Mesodermal cell (in vitro differentiated cells): ENCODE measurements at regions not wholly inside any gene's neighbourhood (a gene's known extent, or its start where the extent isn't known, plus 50 kb on each side); places are given as distances from the start of the nearest gene placed in this dataset.
"Not testable (repeated sequence)": the region's sequence is repeated elsewhere in the genome, so short reads cannot be mapped to it uniquely, and the experiment has no call there.

Source experiments
- H3K27ac ChIP-seq: 2 replicates; pipeline ENCODE4 v1.7.0; 2013; ENCODE audit warnings: mild to moderate bottlenecking, low read depth, low read length, moderate library complexity; ENCODE audit not compliant: severe bottlenecking
- H3K36me3 ChIP-seq: 2 replicates; pipeline ENCODE4 v1.7.1; 2013; ENCODE audit warnings: mild to moderate bottlenecking, low read length, moderate library complexity; ENCODE audit not compliant: control insufficient read depth, insufficient read depth
- H3K4me1 ChIP-seq: one replicate; pipeline ENCODE4 v1.7.1; 2013; ENCODE audit warnings: mild to moderate bottlenecking, low read length; ENCODE audit not compliant: insufficient read depth, control insufficient read depth, poor library complexity, severe bottlenecking
- H3K4me3 ChIP-seq: 2 replicates; pipeline ENCODE4 v1.7.0; 2013; ENCODE audit warnings: low read length, control low read depth, mild to moderate bottlenecking; ENCODE audit not compliant: insufficient read depth, poor library complexity, severe bottlenecking; ENCODE audit errors: extremely low read depth
- H3K9me3 ChIP-seq: 2 replicates; pipeline ENCODE4 v1.7.1; 2013; ENCODE audit warnings: mild to moderate bottlenecking, low read length, moderate library complexity; ENCODE audit not compliant: control insufficient read depth
- WGBS, 2 experiments: methylation state at CpG; one replicate each; pipeline ENCODE4 v1.1.5; 2013; ENCODE audit warnings: missing lambda C conversion rate in 2 of 2; ENCODE audit not compliant: insufficient coverage in 2 of 2; 5-methylcytosine and 5-hydroxymethylcytosine counted together

DNA sequence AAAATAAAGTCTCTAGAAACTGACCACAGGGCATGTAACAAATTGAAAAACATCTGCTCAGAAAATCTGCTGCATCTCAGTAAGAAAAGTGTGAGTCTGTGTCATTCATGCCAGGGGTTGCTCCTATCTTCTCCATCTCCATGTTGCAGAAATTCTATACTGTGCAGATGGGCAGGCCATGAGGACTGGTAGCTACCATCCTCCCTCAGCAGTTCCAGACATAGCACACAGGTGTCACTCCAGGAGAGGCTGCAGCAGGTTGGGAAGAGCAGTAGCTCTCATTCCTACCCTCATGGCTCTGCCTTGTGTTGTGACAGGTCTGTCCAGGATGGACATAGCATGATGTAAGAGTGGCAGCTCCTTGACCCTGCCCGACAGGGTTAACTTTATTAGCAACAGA lies 173.4 kb downstream of the NDUFS4 start:
- WGBS, 2 experiments = no CpG with 5 or more reads among the region's 1 CpG

DNA sequence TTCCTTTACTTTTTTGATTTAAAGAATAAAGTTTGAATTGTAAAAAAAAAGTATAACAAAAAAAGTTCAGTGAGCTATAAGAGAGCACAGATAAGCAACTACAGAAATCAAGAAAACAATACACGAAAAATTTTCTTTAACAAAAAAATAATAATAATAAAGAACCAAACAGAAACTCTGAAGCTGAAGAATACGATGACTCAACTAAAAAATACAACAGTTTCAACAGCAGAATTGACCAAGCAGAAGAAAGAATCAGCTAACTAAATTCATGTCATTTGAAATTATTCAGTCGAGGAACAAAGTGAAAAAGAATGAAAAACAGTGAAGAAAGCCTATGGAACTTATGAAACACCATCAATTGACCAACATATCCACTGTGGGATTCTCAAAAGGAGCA lies 177.7 kb downstream of the NDUFS4 start:
- Histone ChIP-seq H3K9me3 (no peaks in the 10 kb centered on the region), H3K4me1 (no peaks in the 10 kb centered on the region), H3K36me3 (no peaks in the 10 kb centered on the region), H3K4me3 (no peak overlapping the region), H3K27ac (no peak overlapping the region)
- no CpG with 5 or more reads among the region's 3 CpGs for WGBS, 2 experiments

More for the DNA sequence above, 173.4 kb downstream of the NDUFS4 start:
- Histone ChIP-seq H3K36me3 (no peaks in the 10 kb centered on the region), H3K9me3 (no peaks in the 10 kb centered on the region), H3K27ac (no peak overlapping the region), H3K4me1 (no peaks in the 10 kb centered on the region), H3K4me3 (no peak overlapping the region)

DNA sequence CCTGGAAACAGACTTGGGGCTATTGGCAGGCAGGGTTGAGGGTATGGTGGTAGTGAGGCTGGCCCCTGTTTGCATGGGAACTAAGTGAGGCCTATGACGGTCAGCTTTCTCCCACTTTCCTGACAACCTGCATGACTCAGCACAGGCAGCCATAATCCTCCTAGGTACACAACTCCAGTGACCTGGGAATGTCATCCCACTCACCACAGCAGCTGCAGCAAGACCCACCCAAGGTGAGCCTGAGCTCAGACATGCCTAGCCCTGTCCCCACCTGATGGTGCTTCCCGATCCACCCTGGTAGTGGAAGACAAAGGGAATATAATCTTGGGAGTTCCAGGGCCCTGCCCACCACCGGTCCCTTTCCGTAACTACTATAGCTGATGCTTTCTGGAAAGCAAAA lies 178.7 kb downstream of the NDUFS4 start:
- no peaks in the 10 kb centered on the region for H3K4me1 ChIP-seq
- WGBS, 2 experiments = 94 to 95% methylated on average over 2 to 3 of the region's 4 CpGs
- no peaks in the 10 kb centered on the region for H3K9me3 ChIP-seq
- H3K4me3 ChIP-seq = no peak overlapping the region
- no peak overlapping the region for H3K27ac ChIP-seq
- no peaks in the 10 kb centered on the region for H3K36me3 ChIP-seq

DNA sequence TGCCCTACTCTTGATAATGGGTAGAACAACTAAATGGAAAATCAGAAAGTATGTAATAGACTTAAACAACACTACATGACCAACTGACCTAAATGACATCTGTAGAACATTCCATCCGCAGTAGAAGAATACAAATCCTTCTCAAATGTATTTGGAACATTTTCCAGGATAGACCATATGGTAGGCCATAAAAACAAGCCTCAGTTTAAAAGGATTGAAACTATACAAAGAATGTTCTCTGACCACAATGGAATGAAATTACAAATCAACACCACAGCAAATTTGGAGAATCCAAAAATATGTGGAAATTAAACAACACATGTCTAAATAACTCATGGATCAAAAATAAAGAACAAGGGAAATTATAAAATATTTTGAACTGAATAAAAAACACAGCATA lies 189.2 kb downstream of the NDUFS4 start:
- Histone ChIP-seq H3K4me1 (no peaks in the 10 kb centered on the region), H3K4me3 (no peak overlapping the region)
- 71% methylated on average over 1 of the region's 1 CpG; no CpG with 5 or more reads in 1 of the 2 experiments for WGBS, 2 experiments

DNA sequence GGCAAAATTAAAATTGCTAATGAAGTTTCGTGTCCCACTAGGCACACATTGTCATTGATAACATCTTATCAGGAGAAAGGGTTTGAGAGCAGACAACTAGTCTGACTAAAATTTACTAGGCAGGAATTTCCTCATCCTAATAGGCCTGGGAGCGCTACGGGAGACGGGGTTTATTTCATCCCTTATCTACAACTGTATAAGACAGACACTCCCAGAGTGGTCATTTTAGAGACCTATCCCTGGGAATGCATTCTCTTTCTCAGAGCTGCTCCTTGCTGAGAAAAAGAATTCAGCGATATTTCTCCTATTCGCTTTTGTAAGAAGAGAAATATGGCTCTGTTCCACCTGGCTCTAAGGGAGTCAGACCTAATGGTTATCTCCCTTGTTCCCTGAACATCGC lies 191.8 kb downstream of the NDUFS4 start:
- not testable (repeated sequence) for H3K27ac ChIP-seq, H3K36me3 ChIP-seq, H3K4me3 ChIP-seq, H3K9me3 ChIP-seq, H3K4me1 ChIP-seq
- WGBS, 2 experiments = 94 to 100% methylated on average over 2 to 7 of the region's 7 CpGs

More for the DNA sequence above, 189.2 kb downstream of the NDUFS4 start:
- H3K27ac ChIP-seq = no peak overlapping the region
- H3K9me3 ChIP-seq = no peaks in the 10 kb centered on the region
- no peaks in the 10 kb centered on the region for H3K36me3 ChIP-seq

DNA sequence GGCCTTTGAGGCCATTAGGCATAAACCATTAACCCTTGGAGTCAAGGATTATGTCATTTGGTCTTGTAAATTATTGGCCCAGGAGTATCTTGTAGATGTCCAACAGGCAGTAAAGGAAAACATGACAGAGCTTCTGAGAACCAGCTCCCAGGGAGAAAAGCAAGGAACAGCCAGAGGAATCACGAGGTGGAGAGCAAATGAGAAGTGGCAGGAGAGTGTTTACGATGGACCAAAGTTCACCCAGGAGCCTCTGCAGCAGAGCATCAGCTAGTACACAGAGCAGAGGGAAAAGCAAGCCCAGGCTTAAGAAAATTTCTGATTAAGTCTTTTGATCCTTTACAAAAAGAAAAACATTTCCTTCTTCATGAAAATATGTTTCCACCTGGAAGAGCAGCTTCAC lies 206.2 kb downstream of the NDUFS4 start:
- WGBS, 2 experiments = 88 to 97% methylated on average over 2 of the region's 2 CpGs
- no peaks in the 10 kb centered on the region for H3K9me3 ChIP-seq
- H3K27ac ChIP-seq = no peak overlapping the region
- H3K4me3 ChIP-seq = no peak overlapping the region
- H3K4me1 ChIP-seq = no peaks in the 10 kb centered on the region
- H3K36me3 ChIP-seq = no peaks in the 10 kb centered on the region

DNA sequence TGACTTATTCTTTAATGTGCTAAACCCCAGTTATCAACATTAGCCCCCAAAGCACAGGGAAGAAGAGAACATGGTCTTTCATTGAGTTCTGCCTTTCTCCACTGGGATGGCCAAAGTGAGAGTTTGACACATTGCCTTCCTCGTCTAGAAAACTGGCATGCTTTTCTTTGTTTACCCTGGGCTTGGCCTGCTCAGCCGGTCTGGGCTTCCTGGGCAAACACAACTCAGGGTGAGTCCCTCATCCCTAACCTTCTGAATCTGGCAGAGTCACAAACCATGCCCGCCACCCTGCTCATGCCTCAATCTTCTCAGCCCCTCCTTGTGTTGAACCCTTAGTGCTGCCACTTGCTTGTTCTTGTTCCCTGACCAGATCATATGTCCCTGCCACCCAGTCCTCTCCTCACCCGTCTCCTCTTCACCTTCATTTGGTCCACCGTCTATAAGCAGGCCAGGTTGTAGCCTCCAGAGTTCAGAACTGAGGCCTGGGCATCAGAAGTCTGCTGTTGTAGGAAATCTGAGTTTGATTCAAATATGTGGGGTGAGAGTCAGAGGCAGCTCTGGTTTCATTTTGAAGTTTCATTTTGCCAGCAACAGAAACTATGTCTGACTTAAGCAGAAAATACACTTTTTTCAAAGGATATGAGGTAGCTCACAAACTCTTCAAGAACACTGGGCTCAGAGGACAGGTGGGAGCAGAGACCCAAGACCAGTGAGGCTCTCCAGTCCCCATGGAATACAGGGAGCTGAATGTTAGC lies 217.6 kb downstream of the NDUFS4 start:
- no peaks in the 10 kb centered on the region for H3K9me3 ChIP-seq
- WGBS, 2 experiments = 81 to 91% methylated on average over 3 of the region's 5 CpGs
- peaks cover 15% of the 10 kb centered on the region for H3K4me1 ChIP-seq
- no peak overlapping the region for H3K4me3 ChIP-seq
- H3K27ac ChIP-seq = no peak overlapping the region
- no peaks in the 10 kb centered on the region for H3K36me3 ChIP-seq

DNA sequence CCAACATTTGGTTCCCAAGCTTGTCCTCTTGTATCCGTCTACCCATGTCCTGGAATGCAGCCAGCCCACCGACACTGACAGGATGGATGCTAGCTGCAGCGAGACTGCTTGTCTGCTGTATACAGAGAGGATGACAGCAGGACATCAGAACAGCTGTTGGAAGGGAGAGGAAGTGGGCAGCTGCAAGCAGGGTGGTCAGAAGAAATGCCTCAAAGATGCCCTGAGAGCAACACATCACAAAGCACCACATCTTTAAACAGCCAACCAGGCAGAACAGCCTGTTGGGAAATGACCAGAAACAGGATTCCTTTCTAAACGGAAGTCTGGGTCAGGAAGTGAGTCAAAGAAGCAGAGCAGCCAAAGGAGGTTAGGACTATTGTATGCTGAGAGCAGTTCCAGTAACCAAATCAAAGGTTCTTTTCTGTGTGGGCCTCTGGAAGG lies 219.1 kb downstream of the NDUFS4 start:
- WGBS, 2 experiments = 57 to 76% methylated on average over 4 of the region's 4 CpGs
- no peaks in the 10 kb centered on the region for H3K36me3 ChIP-seq
- peaks cover 19% of the 10 kb centered on the region for H3K4me1 ChIP-seq
- H3K27ac ChIP-seq = peak overlapping the region; percentile 37
- no peaks in the 10 kb centered on the region for H3K9me3 ChIP-seq
- H3K4me3 ChIP-seq = no peak overlapping the region

DNA sequence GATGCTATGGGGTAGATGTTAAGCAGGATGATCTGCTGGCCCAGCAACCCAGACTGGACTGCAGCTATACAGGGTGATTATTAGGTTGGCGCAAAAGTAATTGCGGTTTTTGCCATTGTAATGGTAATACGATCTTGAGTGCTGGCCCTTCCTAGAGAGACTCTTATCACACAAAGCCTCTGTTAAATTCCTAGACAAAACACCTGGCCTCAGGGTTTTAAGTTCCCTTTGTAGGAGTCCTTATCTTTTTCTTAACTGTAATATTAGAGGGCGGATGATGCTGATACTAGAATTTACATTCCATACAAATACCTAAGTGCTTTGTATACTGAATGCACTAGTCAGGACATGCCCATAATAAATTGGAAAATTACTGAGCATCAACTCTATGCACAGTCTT lies 222.2 kb downstream of the NDUFS4 start:
- no peak overlapping the region for H3K27ac ChIP-seq
- H3K9me3 ChIP-seq = no peaks in the 10 kb centered on the region
- 95% methylated on average over 2 to 3 of the region's 4 CpGs for WGBS, 2 experiments
- no peak overlapping the region for H3K4me3 ChIP-seq
- no peaks in the 10 kb centered on the region for H3K36me3 ChIP-seq
- peaks cover 24% of the 10 kb centered on the region for H3K4me1 ChIP-seq

DNA sequence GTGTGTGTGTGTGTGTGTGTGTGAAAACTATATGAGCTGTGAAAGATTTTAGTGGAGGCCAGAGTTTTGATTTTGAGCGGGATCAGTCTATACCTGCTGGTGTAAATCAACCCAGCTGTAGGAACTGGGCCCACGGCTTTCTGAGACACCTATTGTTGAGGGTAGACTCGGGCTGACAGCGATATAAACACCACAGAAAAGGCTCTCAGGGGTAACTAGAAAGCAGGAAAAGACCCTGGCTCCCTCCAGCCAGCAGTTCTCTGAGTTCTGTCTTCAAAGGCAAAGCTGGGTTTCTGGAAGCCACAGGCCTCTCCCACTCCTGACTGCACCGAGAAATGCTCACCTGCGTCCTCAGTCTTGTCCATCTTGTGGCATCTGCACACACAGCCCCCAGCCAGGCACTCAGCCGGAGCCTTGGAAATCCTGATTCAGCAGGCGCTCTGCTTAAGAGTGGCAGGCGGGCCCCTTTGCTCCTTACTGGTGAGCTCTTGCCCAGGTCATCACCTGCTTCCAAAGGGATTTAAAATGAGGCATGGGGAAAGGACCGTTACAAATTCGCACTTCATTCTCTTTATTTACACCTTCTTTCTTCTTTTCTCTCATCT lies 223.3 kb downstream of the NDUFS4 start:
- H3K4me1 ChIP-seq = peaks cover 24% of the 10 kb centered on the region
- no peaks in the 10 kb centered on the region for H3K9me3 ChIP-seq
- 75 to 79% methylated on average over 8 to 11 of the region's 11 CpGs for WGBS, 2 experiments
- no peak overlapping the region for H3K27ac ChIP-seq
- H3K36me3 ChIP-seq = no peaks in the 10 kb centered on the region
- no peak overlapping the region for H3K4me3 ChIP-seq

DNA sequence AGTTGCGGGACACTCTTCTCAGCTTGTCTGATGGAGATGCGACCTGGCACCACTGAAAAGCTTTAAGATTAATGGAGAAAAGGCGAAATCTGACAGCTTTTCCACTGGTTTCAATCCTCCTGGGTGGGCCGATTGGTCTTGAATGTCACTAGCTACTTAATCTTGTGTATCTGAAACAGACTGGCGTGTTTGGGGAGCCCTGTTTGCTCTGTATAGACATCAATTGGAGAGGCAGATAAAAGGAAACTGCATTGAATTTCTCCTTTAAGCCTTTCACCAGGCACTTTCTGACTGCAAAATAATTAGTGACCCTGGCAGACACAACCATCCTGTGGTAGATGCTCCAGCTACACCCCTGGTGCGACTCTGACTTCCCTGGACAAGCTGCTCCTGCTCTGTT lies 224.2 kb downstream of the NDUFS4 start:
- no peaks in the 10 kb centered on the region for H3K9me3 ChIP-seq
- no peaks in the 10 kb centered on the region for H3K36me3 ChIP-seq
- no peak overlapping the region for H3K27ac ChIP-seq
- peaks cover 17% of the 10 kb centered on the region for H3K4me1 ChIP-seq
- no peak overlapping the region for H3K4me3 ChIP-seq
- WGBS, 2 experiments = 72 to 93% methylated on average over 4 to 6 of the region's 6 CpGs
